Mucosa of rectum (tissue), 2 donors: ENCODE measurements at regions not wholly inside any gene's neighbourhood (a gene's known extent, or its start where the extent isn't known, plus 50 kb on each side); places are given as distances from the start of the nearest gene placed in this dataset.

Experiments
- H3K27ac ChIP-seq, 2 donors: one replicate each; pipeline ENCODE4 v1.7.0; 2013; ENCODE audit warnings: inconsistent platforms in 2 of 2, low read depth in 2 of 2, low read length in 2 of 2
- H3K27me3 ChIP-seq, 2 donors: one replicate each; pipeline ENCODE4 v1.7.0; 2013; ENCODE audit warnings: low read length in 2 of 2; ENCODE audit not compliant: control insufficient read depth in 2 of 2, insufficient read depth in 2 of 2
- H3K36me3 ChIP-seq, 2 donors: one replicate each; pipeline ENCODE4 v1.7.0; 2013; ENCODE audit warnings: low read length in 2 of 2; ENCODE audit not compliant: control insufficient read depth in 2 of 2, insufficient read depth in 2 of 2
- H3K4me1 ChIP-seq, 2 donors: one replicate each; pipeline ENCODE4 v1.7.0; 2013; ENCODE audit warnings: low read length in 2 of 2, mild to moderate bottlenecking in 1 of 2; ENCODE audit not compliant: control insufficient read depth in 2 of 2, insufficient read depth in 2 of 2
- H3K4me3 ChIP-seq, 2 donors: one replicate each; pipeline ENCODE4 v1.7.0; 2013; ENCODE audit warnings: low read length in 2 of 2
- H3K9ac ChIP-seq, 2 donors: one replicate each; pipeline ENCODE4 v1.7.0; 2013; ENCODE audit warnings: low read length in 2 of 2, low read depth in 1 of 2, mild to moderate bottlenecking in 1 of 2
- H3K9me3 ChIP-seq, 2 donors: one replicate each; pipeline ENCODE4 v1.7.0; 2013; ENCODE audit warnings: low read length in 2 of 2; ENCODE audit not compliant: control insufficient read depth in 2 of 2
- donor health status: healthy.
- donor health status: Normal muscosa, but diverticular disease.

DNA sequence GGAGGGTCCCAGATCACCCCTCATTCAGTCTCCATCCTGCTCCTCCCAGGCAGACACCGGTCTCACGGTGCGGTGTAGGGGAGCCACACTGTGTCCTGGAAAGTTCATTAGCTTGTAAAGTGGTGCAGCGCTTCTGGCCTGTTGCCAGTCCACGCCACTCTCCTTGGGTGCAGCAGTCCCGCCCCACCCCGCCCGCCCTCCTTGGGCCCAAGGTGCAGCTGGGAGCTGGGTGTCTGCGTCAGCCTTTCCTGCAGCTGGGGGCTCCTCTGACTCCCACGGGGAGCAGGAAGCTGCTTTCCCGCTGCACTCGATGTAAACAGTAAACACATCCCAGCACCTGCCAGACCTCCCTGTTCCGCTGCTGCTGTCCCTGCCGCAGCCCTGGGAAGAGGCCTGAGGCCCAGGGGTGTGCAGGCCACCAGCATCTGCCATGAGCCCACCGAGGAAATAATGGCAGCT, 53.8 kb upstream of the ASB18 start:
- H3K9me3 ChIP-seq = no peaks in the 10 kb centered on the region
- no peaks in the 10 kb centered on the region for H3K27me3 ChIP-seq
- H3K27ac ChIP-seq = no peak overlapping the region
- no peaks in the 10 kb centered on the region for H3K36me3 ChIP-seq
- H3K4me3 ChIP-seq = no peak overlapping the region
- peaks cover 0 to 3% of the 10 kb centered on the region in 2 donors for H3K4me1 ChIP-seq
- no peak overlapping the region for H3K9ac ChIP-seq

DNA sequence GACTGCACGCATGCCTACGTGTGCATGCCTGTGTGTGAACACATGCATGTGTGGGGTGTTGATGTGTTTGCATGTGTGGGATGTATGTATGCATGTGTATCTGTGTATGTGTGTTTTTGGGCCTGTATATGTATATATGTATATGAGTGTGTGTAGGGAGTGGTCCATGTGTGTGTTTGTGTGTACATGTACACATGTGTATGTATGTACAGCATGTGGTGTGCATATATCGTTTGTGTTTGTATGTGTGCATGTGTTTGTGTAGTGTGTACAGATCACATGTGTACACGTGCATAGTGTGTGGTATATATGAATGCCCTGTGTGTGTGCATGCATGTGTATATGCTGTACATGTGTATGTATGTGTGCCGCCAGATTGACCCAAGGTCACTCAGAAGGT, 54.2 kb upstream of the ASB18 start:
- Histone ChIP-seq H3K4me1 (peaks cover 0 to 3% of the 10 kb centered on the region in 2 donors), H3K27me3 (no peaks in the 10 kb centered on the region), H3K9ac (no peak overlapping the region), H3K36me3 (no peaks in the 10 kb centered on the region), H3K9me3 (no peaks in the 10 kb centered on the region), H3K4me3 (no peak overlapping the region), H3K27ac (no peak overlapping the region)

DNA sequence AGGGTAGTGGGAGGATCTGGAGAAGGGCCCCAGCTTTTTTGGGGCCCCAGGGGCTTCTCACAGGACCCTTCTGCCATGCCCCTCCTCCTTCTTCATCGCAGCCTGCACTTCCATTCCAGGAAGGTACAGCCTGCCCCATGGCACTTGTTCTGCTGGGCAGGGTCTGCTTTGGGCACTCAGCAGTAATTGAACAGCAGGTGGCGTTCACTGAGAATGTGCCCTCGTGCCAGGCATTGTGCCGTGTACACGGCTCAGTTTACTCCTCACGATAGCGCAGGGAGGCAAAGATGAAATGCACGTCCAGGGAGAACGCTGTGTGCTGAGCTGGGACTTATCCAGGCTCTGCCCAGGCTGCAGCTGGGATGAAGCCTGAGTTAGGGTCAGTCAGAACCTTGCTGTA, 54.8 kb upstream of the ASB18 start:
- H3K36me3 ChIP-seq = no peaks in the 10 kb centered on the region
- H3K4me3 ChIP-seq = no peak overlapping the region
- no peaks in the 10 kb centered on the region for H3K27me3 ChIP-seq
- no peak overlapping the region for H3K27ac ChIP-seq
- H3K4me1 ChIP-seq = peaks cover 0 to 3% of the 10 kb centered on the region in 2 donors
- H3K9ac ChIP-seq = no peak overlapping the region
- no peaks in the 10 kb centered on the region for H3K9me3 ChIP-seq

GRCh38 chr2:236321415-236321814, 57.2 kb upstream of the ASB18 start:
- peaks cover 0 to 3% of the 10 kb centered on the region in 2 donors for H3K4me1 ChIP-seq
- no peaks in the 10 kb centered on the region for H3K9me3 ChIP-seq
- H3K9ac ChIP-seq = no peak overlapping the region
- H3K27me3 ChIP-seq = no peaks in the 10 kb centered on the region
- no peak overlapping the region for H3K4me3 ChIP-seq
- H3K27ac ChIP-seq = no peak overlapping the region
- H3K36me3 ChIP-seq = no peaks in the 10 kb centered on the region

GRCh38 chr2:236333417-236334121, 69.4 kb upstream of the ASB18 start:
- no peaks in the 10 kb centered on the region for H3K27me3 ChIP-seq
- H3K4me3 ChIP-seq = no peak overlapping the region
- H3K9me3 ChIP-seq = no peaks in the 10 kb centered on the region
- peak overlapping the region; percentile 3 to 46 for H3K27ac ChIP-seq
- no peaks in the 10 kb centered on the region for H3K36me3 ChIP-seq
- peaks cover 8 to 9% of the 10 kb centered on the region in 2 donors for H3K4me1 ChIP-seq
- H3K9ac ChIP-seq = no peak overlapping the region

- no peaks in the 10 kb centered on the region for H3K27me3 ChIP-seq
- no peaks in the 10 kb centered on the region for H3K36me3 ChIP-seq
- no peak overlapping the region for H3K9ac ChIP-seq
- H3K4me1 ChIP-seq = peaks cover 8 to 12% of the 10 kb centered on the region in 2 donors
- peak overlapping the region; percentile 3 to 46 for H3K27ac ChIP-seq
- H3K4me3 ChIP-seq = no peak overlapping the region
- H3K9me3 ChIP-seq = no peaks in the 10 kb centered on the region
Measured at GRCh38 chr2:236334122-236334876, 70.1 kb upstream of the ASB18 start.

DNA sequence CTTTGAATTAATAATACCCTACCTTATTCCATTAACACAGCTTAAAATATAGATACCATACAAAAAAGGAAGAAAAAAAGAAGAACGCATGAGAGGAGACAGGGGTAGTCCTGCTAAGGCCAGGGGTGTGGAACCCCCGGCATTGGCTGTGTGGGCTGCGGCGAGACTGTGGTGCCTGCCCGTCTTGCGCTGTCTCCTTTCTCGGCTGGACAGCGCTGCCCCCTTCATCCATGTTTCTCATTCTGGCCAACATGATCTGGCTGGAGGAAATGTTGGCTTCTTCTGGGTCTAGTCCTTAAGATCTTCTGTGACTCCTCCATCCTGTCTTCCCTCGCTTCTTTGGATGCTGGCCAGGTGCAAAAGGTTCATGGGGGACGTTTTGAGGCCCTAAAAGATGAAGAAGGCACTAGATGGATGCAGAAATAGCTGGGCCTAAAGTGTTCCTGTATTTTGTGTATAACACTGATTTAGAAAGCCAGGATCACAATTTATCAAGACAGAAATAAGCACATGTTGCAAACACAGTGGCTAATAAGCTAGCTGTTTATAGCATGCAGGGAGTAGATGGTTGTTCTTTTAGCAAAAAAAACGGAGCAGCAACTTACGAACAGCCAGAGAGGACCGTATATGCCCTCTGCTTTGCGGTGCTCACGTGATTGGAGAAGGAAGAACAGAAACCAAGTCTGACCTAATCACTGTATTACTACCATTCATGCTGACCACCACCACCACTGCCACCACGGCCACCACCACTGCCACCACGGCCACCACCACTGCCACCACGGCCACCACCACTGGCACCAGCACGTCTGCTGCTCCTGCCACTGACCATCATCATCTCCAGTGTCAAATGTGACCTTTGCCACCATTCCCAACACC, 71.7 kb upstream of the ASB18 start:
- Histone ChIP-seq H3K9ac (no peak overlapping the region), H3K9me3 (no peaks in the 10 kb centered on the region), H3K27me3 (no peaks in the 10 kb centered on the region), H3K36me3 (no peaks in the 10 kb centered on the region), H3K27ac (peak overlapping the region in 1 of 2 donors; percentile 41), H3K4me1 (peaks cover 8 to 12% of the 10 kb centered on the region in 2 donors), H3K4me3 (no peak overlapping the region)

DNA sequence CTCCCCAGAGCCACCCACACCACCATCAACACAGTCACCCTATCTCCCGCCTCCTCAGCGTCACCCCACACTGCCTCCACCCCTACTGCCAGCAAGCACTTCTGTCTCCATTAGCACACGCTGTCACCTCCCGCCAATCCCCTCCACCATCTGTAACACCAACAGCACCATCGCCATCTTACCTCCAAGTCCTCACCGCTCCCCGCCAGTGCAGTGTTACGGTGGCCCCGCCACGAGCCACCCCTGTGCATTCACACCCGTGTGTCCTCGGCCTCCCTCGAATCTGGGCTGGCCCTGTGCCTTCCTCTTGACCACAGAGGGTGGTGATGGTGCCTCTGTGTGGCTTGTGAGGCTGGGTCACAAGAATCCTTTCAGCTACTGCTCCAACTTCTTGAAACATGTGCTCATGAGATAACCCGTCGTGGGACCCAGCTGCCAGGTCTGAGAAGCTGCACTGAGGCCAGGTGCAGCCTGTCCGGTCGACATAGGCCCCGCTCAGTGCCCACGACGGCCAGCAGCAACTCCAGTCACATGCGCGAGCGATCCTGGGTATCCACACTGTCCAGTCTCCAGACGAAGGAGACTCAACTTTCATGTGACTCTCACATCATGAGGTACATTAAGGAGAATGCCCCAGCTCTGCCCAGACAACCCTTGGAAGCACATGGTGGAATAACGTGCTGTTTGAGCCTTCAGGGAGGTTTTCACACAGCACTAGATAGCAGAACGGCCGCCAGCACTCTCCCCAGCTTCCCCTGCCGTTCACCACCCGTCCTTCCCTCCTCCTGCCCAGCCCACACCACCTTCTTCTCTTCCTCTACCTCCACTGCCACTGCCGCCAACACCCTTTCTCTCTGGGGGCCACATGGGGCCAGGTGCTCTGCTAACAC, 72.6 kb upstream of the ASB18 start:
- no peak overlapping the region for H3K9ac ChIP-seq
- no peaks in the 10 kb centered on the region for H3K27me3 ChIP-seq
- H3K9me3 ChIP-seq = no peaks in the 10 kb centered on the region
- H3K4me1 ChIP-seq = peaks cover 8 to 12% of the 10 kb centered on the region in 2 donors
- peak overlapping the region; percentile 28 to 48 for H3K27ac ChIP-seq
- H3K4me3 ChIP-seq = peak overlapping the region in 1 of 2 donors; percentile 50
- no peaks in the 10 kb centered on the region for H3K36me3 ChIP-seq
